GM18868 (cell line): ENCODE measurements at regions not wholly inside any gene's neighbourhood (a gene's known extent, or its start where the extent isn't known, plus 50 kb on each side); places are given as distances from the start of the nearest gene placed in this dataset.

Source experiments
- ATAC-seq: cut with Tn5 transposase; IDR thresholded peaks from one replicate; pipeline ENCODE4 v1.9.1; 2021; ENCODE audit warnings: mild to moderate bottlenecking, moderate library complexity; ENCODE audit not compliant: unreplicated experiment

DNA sequence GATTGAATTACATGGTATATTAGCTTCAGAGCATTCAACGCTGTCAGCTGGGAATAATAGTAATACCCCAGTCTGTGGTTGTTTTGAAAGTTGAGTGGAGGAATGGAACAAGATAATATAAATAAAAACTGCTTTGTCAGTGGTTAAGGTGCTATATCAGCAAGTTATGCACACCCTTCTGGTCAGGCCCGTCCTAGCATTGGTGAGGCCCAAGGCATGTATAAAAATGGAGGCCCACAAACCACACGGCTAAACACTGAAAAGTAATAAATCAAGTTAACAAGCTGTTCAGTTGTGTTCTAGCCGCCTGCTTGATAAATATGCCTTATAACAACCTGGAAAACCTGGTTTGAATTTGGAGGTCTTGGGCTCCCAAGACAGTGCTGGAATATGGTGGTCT is 77.4 kb downstream of the PSMG1 start:
- ATAC-seq: no peak

DNA sequence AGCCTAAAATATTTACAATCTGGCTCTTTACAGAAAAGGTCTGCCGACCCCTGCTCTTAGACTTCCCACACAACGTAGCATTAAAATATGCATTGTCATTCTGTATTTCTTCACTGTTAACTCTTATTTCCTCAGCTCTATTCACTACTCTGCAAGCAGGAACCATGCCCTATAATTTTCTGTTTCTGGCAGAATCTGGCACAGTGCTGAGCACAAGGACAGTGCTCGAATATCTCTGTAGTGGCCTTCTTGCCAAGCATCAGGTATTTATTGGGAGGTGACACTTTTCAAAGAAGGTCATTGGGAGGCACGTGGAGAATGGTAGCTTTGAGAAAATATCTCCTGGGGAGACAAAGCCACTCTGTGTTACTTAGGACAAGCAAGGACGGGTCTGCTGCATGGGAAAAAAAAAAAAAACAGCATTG is 77.9 kb downstream of the PSMG1 start:
- ATAC-seq: no peak

DNA sequence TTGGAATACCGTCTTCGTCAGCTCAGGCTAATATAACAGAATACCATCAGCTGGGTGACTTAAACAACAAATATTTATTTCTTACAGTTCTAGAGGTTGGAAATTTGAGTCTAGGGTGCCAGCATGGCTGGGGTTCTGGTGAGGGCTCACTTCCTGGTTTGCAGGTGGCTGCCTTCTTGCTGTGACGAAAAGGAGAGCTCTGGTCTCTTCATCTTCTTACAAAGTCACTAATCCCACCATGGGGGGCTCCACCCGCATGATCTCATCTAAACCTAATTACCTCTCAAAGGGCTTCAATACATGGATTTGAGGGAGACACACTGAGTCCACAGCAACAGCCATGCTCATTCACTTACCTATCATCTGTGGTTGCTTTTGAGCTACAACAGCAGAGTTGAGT is 78.3 kb downstream of the PSMG1 start:
- ATAC-seq: no peak

DNA sequence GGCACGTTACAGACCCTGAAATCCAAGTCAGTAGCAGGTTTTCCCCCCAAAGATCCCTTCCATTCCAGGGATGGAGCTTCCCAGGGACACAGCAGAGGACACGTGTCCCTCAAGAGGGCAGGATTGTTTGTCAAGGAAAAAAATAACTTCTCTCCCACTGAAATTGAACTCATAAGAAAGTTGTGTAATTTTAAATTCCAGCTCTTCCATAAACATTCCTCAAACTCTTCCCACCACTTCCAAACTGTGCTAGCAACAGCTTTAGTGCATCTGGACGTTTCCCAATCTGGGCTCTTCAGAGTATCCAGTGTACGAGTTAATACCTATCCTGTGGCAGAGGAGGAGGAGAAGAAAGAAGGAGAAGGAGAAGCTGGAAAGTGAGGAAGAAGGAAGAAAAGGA is 79.6 kb downstream of the PSMG1 start:
- ATAC-seq: no peak

DNA sequence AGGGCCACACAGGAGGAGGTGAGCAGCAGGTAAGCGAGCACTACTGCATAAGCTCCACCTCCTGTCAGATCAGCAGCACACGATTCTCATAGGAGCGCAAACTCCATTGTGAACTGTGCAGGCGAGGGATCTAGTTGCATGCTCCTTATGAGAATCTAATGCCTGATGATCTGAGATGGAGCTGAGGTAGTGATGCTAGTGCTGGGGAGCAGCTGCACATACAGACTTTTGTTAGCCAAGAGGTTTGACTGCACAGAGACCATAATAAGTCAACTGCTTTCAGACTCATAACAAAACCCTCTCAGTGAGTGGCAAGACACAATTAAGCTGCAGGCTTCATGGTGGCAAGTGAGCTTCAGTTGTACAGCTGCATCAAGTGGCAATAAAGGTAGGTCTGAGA is 83.4 kb downstream of the PSMG1 start:
- ATAC-seq: no peak

DNA sequence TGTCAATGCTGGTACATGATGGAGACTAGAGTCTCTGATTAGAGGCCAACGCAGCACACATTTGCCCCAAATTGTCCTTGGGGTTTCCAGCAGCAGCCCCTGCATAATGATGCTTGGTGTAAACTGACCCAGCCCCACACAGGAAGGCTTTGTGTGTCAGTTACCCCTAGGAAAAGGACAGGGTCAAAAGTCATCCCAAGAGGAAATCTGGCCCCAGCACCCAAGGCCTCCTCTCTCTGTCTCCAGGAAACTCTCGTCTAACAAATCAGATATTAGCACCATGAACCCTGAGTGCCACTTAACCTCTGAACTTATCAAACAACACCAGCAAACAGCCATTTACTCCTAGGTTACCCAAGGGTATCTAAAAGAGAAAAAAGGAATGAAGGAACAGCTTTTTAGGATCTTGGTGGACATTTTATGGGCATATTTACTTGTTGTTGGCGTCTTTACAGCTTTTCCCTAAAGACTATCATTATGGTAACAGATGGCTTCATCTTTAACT is 84.5 kb downstream of the PSMG1 start:
- ATAC-seq: no peak

GRCh38 chr21:39097981-39098380 is 85.3 kb downstream of the PSMG1 start:
- no peak for ATAC-seq

DNA sequence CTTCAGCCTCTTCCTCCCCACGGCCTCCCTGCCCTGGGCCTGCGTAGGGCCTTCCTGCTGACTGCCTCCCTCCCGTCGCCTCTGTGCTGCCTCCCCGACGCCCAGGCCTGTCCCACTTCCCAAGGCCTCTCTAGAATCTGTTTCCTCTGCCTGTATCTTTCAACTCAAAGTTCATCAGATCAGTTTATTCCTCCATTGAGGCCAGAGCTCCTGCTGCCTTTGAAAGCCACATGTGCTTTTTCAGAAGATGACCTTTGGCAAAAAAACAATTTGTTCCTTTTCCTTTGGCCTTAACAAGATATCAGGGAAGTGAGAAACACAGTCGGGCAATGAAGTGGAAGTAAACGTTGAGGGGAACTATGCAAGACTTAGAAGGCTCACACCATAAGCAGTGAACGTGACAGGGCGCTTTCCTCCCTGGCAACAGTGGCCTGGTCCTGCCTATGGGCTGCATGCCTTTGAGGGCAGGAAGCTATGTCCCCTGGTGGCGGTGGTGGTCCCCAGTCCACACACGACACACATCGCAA is 85.9 kb downstream of the PSMG1 start:
- no peak for ATAC-seq

DNA sequence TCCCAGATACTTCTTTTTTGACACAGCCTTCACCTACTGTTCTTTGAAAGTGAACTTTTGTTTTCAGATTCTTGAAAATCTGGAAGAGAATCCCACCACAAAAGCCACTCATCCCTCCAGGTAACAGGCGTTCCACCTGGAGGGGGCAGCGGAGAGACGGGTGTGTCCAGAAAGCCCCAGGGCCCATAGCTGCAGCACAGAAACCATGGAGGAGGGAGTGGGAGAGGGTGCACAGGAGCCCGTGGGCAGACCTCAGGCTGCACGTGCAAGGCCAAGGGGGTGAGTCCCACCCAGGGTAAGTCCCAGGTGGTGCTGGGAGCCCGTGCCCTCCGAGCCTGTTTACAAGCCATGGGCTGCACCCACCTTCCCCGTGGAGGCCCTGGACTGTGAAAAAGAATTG is 86.5 kb downstream of the PSMG1 start:
- ATAC-seq: no peak

DNA sequence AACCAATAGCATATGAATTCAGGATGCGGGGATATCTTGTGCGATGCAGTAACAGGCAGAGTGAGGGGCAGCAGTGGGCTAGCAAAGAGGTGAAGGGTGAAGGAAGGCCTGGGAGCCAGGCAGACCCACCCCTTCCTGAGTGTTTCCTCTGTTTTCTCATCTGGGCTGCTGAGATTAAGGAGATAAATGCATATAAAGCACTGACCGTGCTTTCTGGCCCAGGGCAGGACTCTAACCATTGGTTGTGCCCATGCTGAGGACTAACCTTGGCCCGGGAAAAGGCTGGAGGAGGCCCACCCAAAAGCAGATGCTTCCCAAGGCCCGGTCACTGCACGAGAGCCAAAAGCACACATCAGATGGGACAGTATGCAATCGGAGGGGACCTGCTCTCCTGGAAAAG is 87.6 kb downstream of the PSMG1 start:
- no peak for ATAC-seq

- ATAC-seq: no peak
These were observed 88.2 kb downstream of the PSMG1 start for GRCh38 chr21:39094847-39095579.

DNA sequence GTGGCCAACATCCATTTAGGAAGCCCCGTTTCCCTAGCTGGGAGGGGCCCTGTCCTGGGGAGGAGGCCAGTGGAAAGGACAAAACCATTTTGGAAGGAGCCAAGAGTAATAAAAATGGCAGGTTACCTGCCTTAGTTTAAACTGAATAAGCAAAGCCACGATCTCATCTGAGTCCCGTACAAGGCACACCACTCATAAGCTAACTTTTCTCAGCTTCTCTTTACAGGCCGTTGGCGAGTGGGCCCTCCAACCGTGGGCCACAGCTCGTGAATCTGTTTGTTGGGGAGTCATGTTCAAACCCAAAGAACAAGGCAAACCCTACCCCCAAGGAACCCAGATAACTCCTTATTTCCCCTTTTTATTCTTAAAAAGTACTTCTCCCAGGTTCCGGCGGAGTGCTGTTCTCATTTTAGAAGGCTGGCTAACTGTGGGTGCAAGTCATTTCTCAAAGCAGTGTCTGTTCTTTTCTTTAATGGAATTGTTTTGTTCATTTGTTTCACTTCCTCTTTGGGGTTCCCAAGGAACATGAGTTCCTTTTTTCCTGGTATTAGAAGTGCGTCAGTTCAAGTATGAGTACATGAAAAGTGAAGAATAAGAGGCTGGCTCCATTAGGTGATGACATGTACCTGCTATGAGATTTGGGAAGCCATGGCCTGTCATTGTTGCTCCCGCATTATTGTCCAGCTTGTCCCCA is 89.0 kb downstream of the PSMG1 start:
- no peak for ATAC-seq

- no peak for ATAC-seq
These were observed 89.7 kb downstream of the PSMG1 start for GRCh38 chr21:39093526-39093925.

- ATAC-seq: no peak
These were observed 94.3 kb downstream of the PSMG1 start for GRCh38 chr21:39088831-39089380.

GRCh38 chr21:39088031-39088370 is 95.2 kb downstream of the PSMG1 start:
- ATAC-seq: no peak

GRCh38 chr21:39087238-39088030 is 95.8 kb downstream of the PSMG1 start:
- no peak for ATAC-seq

DNA sequence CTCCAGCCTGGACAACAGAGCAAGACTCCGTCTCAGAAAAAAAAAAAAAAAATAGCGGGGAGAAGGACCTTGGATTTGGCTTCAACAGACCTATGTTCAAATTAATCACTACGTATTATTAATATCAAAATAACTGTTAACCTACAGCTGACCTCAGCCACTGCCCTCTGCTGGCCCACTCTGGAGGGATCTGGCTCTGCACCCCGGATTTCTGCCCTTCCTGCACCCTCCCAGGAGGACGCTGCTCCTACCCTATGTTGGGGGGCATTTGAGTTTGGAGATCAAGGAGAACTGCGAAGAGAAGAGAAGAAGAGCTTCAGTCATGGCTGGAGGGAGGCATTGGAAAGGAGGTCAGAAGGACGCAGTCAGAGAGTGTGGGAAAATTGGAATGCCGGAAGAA is 96.7 kb downstream of the PSMG1 start:
- ATAC-seq: no peak

- no peak for ATAC-seq
These were observed 97.3 kb downstream of the PSMG1 start for GRCh38 chr21:39085843-39086405.

GRCh38 chr21:39084979-39085729 is 98.1 kb downstream of the PSMG1 start:
- no peak for ATAC-seq

DNA sequence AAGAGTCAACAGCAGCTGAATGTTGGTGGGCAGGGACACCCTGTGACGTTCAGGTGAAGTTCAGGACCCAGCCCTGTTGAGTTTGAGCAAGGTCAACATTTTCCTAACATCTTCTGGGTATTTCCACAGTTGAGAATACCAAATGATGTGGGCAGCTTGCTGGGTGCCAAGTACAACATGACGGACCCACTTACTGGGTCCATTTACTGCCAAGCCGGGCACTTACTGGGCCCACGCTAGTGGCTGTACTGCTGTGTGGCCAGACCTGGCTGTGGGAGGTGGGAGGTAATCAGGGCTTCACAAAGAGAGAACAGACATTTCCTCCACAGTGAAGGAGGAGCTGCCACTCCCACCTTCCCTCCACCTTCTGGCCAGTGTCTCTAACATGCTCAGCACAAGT is 99.2 kb downstream of the PSMG1 start:
- ATAC-seq: no peak
